ENCODE measurements at regions not wholly inside any gene's neighbourhood (a gene's known extent, or its start where the extent isn't known, plus 50 kb on each side); places are given as distances from the start of the nearest gene placed in this dataset.

DNA sequence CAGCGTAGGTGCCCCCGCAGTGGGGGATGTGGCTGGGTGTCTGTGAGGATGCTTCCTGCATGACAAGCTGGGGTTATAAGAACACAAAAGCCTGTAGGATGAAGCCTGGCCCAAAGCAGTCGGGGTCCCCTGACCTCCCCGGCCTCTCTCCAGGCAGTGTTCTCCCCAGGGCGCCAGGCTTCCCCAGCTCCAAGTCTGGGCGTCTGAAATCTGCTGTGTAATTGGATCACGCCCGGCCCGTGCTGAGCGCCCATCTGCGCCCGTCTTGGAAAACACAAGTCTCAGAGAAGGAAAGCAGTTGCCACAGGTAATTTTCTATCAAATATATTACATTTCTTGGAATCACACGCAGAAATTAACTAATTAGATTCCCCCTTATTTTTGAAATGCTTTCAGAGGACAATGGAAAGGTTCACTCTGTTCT lies 233.3 kb downstream of the CTTN start:
- no peak for DNase-seq

GRCh38 chr11:70633610-70634009 lies 235.3 kb downstream of the CTTN start:
- no peak for DNase-seq

GRCh38 chr11:70636659-70637058 lies 238.3 kb downstream of the CTTN start:
- DNase-seq, result no peak

GRCh38 chr11:70637186-70637800 lies 239.0 kb downstream of the CTTN start:
- DNase-seq, result no peak

DNA sequence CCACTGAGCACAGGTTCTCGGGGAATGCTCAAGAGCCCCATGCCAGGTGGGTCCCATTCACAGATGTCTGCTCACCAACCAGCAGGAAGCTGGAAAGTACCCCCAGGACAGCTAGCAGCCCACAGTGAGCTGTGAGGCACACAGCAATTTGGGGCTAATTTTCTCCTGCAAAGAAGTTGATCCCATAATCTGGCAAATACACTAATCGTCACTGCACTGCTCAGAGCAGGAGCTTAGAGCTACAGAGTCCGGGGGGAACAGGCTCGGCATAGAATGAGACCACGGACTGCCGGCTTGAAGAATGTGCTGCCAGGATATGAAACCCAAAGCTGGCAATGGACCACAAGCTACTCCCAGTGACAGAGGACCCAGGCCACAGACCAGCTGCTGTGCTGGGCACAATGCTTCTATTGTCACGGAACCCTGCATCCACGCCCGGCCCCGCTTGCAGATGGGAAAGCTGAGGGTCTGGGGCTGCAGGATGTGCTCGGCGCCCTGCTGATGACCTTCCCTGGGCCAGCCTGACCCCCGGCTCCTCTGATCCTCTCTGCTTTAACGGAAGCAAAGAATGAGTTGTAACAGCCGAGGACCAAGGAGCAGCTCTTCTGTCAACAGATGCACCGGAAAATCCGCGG lies 239.7 kb downstream of the CTTN start:
- DNase-seq, result no peak

- no peak for DNase-seq
Observed at GRCh38 chr11:70640408-70640807, 242.1 kb downstream of the CTTN start.

DNA sequence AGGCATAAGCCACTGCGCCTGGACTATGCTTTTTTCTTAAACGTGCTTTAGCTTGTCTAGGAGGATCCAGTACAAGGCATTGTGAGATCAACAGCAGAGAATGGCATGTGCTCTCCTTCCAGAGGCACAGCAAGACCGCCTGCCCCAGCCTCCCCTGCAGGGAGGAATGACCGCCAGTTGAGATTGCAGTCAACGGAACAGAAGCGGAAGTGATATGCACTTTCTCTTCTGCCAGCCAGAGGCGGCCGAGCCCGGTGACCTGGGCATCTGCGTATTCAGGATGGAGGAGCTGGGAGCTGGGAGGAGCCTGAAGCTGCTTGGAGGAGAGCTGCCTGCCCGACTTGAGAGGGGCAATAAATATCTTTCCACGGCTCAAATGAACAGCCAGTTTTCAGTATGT lies 243.0 kb downstream of the CTTN start:
- DNase-seq, result no peak

- no peak for DNase-seq
Observed at GRCh38 chr11:70642266-70642665, 243.9 kb downstream of the CTTN start.

DNA sequence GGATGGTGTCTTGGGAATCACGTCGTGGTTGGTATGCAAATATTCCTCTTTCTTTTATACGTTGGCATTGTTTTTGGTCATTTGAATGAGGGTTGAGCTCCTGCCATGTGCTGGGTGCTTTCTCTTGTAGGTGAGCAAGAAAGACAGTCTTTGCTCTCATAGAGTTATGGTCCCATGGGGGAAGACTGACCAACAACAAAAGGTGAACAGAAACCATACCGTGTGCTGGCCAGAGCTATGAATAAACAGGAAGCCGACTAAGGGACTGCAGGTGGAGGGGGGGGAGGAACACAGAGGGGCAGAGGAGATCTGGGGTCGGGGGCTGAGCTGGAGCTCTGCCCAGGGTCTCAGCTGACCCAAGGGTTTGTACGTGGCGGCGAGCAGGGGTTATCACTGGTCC lies 245.3 kb downstream of the CTTN start:
- DNase-seq, result no peak

GRCh38 chr11:70644343-70645060 lies 246.2 kb downstream of the CTTN start:
- DNase-seq, result no peak

DNA sequence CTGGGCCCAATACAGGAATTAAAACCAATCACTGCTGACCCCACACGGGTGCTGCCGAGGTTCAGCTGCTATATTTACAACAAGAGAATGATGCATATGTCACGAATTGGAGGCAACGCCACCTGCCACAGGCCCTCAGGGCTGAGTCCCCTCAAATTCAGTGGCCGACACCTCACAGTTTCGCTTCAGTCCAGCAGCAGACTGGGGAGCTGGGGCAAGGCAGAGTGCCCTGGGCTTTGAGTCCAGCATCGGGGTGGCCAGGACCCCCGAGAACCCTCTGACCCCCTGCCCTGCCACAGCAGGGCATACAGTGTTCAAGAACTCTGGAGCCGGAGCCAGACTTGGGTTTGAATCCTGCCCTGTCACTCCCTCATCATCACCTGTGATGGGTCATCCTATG lies 247.2 kb downstream of the CTTN start:
- DNase-seq, result no peak

GRCh38 chr11:70646272-70647049 lies 248.1 kb downstream of the CTTN start:
- DNase-seq, result no peak

- no peak for DNase-seq
Observed at GRCh38 chr11:70647188-70648166, 249.1 kb downstream of the CTTN start.

- no peak for DNase-seq
Observed at GRCh38 chr11:70650075-70650909, 252.0 kb downstream of the CTTN start.

GRCh38 chr11:70651031-70651430 lies 252.7 kb downstream of the CTTN start:
- no peak for DNase-seq

GRCh38 chr11:70654016-70654415 lies 255.7 kb downstream of the CTTN start:
- DNase-seq, result no peak

DNA sequence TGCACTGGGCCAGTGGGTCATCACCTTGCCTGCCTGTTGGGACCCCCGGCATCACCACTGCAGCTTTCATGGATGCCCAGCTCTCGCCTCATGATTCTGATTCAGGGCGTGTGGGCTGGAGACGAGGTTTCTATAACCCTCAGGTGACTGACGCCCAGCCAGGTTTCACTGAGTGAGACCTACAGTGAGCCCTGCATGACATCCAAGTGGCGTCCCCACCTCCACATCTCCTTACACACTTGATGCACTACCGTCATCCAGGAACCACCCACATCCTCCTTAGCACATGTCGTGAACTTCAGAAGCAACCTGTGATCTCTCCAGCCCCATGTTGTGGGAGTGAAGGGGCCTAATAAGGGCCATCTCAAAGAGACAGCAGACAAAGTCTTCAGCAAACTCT lies 257.5 kb downstream of the CTTN start:
- no peak for DNase-seq

DNA sequence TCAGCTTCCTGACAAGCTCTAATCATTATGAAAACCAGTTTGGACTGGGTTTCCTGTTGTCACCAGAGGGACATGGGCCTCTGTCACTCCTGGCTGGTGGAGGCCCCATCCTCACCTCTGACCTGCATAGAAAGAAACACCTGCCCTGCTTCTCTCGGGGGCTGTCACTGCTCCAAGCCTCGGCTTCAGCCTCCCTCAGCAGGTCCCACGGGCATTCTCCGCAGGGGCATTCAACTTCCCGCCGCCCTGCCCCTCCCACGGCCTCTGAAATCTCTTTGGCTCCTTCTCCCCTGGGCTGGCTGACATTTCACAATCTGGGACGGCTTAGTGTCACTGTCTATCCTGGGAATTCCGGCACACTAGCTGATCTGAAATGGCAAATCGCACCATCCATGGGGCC lies 257.9 kb downstream of the CTTN start:
- DNase-seq, result no peak

DNA sequence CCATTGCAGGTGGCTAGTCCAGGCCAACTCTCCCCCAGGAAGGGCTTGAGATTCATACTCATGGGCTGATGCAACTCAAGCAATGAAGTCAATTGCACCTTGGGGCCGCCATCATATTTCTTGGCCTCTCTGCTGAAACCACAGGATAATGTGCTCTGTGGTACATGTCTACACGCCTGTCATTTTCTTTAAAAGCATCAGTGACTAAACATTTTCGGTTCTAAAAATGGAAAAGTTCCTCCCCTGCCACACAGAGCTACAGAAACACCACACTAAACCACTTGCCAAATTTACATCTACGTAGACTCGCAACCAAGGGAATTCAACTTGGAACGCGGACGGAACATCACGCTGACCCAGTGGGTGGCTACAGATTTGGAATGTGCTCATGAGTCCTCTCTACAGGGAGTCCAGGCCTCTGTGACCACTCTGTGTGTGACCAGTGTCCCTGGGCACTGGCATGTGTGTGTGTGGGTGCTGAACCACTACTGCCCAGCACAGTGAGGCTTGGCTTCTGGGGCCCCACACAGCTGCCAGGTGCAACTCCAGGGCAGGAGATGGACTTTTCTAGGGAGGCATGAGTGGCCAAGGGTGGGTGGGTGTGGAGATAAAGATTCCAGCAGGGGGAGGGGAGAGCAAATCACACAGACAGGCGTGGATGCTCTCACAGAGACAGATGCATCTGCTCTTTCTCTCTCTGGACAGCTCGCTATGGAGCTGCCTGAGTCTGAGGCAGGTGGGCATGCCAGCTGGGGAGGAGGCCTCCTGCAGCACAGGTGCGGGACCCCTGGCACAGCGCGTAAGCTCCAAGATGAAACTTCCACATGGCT lies 261.9 kb downstream of the CTTN start:
- no peak for DNase-seq

- no peak for DNase-seq
Observed at GRCh38 chr11:70660889-70661197, 262.5 kb downstream of the CTTN start.

Data from activated effector memory CD4-positive, alpha-beta T cell treated with Interleukin-2 at 50 U/mL for 16 hours (primary cell).